PFSK-1 (cell line): ENCODE measurements at regions not wholly inside any gene's neighbourhood (a gene's known extent, or its start where the extent isn't known, plus 50 kb on each side); places are given as distances from the start of the nearest gene placed in this dataset.

Source experiments
- POLR2AphosphoS5 ChIP-seq: IDR thresholded peaks from 2 replicates; pipeline ENCODE4 v1.6.1; 2012; ENCODE audit warnings: low read depth, mild to moderate bottlenecking, control low read depth, low read length, moderate library complexity
- TAF1 ChIP-seq: IDR thresholded peaks from 2 replicates; pipeline ENCODE4 v1.6.1; 2012; ENCODE audit warnings: low read length, control low read depth, borderline replicate concordance; ENCODE audit not compliant: insufficient read depth

DNA sequence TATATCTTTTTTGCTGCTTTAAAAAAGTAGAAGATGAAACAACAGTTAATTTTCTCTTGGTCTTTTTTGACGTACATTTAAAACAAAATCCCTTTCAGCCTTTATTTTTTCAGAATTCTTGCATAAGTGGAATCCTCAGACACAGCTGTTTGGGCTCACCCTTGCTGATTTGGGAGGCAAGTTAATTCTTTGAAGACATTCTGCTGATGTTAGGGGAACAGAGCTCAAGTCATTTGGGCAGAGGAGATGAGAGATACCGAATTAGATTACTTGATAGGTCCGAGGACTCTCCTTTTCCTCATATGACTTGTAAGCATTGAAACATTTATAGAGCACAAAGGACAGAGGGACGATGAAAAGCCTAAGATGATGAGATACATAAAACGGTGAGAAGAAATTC lies 567.9 kb upstream of the CITED2 start:
- no peak for TF ChIP-seq POLR2AphosphoS5
- TF ChIP-seq TAF1: no peak
